CD4-positive, alpha-beta T cell treated with Interleukin-10 for 1 hour (primary cell): ENCODE measurements at regions not wholly inside any gene's neighbourhood (a gene's known extent, or its start where the extent isn't known, plus 50 kb on each side); places are given as distances from the start of the nearest gene placed in this dataset.
"Not testable (repeated sequence)": the region's sequence is repeated elsewhere in the genome, so short reads cannot be mapped to it uniquely, and the experiment has no call there.

Source experiments
- DNase-seq: peaks from one replicate; pipeline ENCODE4 v3.0.0-alpha.2; 2020

DNA sequence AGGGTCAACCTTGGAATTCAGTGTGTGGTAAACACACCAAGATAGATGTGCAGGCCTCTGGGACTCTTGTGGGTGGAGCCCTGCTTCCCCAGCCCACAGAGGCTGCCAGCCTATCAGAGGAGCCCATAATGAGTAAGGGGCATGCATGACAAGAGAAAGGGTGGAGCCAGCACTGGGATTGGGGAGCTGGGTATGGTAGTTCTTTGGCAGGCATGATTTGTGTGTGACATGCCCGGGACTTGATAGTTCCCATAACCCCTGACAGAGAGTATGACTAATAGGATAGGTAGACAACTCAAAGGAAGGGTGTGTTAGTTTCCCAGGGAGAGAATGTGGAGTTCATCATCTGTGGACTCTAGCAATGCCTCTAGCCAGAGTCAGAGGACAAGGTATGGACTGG is 143.0 kb downstream of the EMP1 start:
- DNase-seq = no peak

DNA sequence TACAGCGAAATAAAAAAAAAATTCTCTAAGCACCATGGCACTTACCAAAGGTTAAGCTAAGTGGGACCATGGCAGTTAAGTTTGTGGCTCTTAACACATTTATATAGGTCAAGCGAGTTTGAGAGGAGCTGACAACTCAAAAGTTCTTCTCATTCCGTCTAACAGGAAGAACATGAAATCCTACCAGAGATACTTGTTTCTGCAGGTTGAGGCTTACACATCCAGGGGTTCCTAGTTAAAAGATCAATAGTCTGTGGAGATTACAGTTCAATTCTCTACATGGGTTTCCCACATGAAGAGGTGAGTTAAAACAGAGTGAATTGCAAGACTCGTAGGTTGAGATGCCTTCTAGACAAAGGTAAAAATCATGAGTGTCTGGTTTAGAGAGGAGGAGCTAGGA is 142.6 kb downstream of the EMP1 start:
- DNase-seq = no peak

DNA sequence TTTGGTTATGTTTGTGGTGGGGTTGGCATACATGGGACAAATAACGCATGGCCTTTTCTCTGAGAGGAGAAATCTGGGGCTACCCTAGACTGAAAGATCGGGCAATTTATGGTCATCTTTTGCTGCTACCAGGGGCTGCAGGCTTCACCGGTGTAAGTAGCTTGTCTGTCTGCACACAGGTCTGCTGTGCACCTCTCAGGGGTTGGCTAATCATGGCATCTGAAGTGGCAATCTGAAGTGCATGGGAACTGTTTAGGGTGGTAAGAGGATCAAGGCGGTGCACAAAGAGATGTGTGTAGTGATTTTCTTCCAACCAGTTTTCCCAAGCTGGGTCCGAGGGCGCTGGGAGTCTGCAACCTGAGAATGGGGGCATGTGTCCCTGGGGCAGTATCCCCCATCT is 141.3 kb downstream of the EMP1 start:
- no peak for DNase-seq

DNA sequence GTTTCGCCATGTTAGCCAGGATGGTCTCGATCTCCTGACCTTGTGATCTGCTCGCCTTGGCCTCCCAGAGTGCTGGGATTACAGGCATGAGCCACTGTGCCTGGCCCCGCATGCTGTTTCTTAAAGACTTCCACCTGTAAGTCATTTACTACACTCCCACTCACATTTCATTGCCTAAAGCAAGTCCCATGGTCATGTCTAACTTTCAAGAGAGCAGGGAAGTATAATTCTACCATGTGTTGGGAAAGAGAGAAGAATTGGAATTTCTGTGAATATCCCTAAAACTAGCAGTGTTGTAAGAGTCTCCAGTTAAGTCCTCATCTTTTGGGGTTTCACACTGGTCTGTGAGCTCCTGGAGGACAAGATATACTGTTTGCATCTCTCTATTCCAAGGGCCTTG is 139.7 kb downstream of the EMP1 start:
- no peak for DNase-seq

DNA sequence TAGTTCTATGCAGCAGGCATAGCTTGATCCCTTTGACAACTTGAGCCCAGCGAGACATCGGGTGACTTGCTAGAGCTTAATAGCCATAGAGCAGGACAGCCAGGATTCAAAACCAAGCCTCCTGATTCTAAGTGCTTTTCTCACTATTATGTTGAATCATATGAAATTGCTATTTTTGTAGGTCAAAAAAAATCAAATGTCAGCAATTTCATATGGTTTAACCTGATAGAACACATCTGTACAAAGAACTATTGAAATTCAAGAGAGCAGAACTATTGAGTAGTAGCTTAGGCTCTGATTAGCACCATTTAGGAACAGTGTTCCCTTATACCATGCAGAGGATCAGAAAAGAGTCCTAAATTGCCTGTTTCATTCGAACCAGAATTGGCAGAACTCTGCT is 132.0 kb downstream of the EMP1 start:
- no peak for DNase-seq

DNA sequence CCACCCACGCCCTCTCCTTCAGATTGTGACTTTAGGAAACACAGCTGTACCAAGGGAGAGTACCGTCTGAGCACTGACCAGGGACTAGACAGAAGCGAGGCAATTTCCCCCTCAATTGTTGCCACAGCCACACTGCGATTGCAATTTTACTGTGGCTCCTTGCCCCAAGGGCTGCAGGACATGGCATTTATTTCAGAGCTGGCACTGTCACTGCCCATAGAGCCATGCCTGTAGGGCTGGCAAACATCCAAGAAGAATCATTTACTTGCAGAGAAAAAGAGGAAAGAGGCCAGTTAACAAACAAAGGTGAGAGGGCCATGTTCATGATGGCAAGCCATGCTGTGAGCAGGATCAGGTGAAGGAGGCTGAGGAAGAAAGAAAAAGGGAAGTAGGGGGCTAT is 129.6 kb downstream of the EMP1 start:
- no peak for DNase-seq

DNA sequence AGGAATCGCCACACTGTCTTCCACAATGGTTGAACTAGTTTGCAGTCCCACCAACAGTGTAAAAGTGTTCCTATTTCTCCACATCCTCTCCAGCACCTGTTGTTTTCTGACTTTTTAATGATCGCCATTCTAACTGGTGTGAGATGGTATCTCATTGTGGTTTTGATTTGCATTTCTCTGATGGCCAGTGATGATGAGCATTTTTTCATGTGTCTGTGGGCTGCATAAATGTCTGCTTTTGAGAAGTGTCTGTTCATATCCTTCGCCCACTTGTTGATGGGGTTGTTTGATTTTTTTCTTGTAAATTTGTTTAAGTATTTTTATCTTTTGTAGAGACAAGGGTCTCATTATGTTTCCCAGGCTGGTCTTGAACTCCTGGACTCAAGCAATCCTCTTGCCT is 128.5 kb downstream of the EMP1 start:
- not testable (repeated sequence) for DNase-seq

DNA sequence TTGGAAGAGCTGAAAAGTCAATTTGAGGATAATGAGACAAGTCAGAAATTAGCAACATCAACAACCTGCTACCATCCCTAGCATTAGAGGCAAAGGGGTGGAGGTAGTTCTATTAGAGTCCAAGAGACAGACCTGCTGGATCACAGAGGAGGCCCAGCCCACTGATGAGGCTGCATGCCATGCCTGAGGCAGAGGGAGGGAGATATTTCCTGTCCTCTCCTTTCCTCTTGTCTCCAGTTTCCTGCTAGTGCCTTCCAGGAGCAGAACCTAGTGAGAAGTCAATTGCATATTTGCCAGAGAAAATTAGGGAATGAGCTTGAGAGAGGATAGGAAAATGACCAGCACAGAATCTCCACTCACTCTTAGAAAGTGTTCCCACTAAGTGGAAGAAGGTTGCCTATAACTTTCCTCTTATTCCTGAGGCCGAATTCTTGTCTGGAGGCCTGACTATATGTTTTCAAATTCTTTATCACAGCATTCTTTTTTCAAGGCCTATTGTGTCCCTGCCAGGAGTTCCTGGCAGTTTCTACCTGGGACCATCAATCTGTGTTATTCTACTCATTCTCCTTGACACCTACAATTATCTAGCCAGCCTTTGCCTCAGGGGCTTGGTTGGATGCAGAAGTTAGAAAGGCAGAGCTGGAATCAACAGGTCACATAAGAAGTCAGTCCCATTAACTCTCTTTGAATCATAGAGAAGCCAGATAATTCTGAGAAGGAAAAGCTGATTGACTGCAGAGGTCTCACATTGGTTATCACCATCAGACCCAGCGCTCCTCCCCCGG is 121.9 kb downstream of the EMP1 start:
- DNase-seq = no peak

DNA sequence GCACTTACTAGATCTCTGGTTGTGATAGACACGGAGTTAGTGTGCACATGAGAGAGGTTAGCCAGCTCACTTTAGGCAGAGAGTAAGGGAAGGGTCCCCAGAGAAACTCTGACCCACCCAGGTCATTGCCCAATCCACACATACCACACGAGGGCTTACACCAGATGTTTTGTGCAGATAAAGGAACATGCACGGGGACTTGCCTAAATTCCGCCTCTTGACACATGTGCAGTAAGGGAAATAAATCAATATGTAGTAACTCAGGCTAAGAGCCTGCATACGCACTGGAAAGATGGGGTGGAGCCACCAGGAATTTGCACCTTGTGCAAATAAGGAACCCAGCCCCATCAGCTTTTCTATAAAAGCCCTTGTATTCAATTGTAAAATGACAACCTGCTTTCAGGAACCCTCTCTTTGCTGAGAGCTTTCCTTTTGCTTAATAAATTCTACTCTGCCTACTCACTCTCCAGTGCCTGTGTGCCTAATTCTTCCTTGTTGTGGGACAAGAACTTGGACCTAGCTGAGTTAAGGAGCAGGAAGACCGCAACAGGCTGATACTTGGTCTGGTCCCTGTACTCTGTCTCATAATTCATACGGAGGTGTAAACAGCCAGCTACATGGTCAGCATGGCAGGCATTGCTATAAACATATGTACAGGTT is 120.2 kb downstream of the EMP1 start:
- no peak for DNase-seq

DNA sequence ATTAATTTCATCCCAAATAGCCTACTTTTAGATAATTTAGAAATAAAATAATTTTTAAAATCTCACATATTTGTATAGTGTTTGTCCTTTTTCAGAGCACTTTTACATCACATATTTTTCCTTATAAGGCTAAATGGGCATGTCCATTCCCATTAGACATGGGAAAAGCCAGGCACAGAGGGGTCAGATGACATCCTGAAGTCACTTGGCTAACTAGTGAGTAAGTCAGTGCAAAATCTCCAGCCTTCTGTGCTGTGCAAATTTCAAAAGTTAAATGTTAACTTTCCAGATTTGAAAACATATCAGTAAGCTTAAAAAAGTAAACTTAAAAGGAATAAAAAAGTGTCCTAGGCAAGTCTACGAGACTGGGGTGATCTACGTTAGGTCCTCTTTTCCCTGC is 117.4 kb downstream of the EMP1 start:
- no peak for DNase-seq

DNA sequence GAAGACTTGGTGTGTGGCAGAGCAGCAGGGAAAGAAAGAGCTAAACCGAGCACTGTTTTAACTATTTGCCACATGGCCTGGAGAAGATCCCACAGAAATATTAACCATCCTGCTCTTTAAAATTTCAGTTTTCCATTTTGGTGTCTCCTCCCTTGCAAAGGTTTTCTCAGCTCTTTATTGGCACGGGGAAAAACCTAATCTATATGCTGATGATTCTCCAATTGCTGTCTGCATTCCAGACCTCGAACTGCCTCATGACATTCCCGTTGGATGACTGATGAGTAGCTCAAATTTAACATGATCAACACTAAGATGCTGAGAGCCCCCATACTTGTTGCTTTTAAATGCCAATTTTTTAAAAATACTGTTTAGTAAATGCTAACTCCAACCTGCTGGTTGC is 115.0 kb downstream of the EMP1 start:
- DNase-seq = no peak

DNA sequence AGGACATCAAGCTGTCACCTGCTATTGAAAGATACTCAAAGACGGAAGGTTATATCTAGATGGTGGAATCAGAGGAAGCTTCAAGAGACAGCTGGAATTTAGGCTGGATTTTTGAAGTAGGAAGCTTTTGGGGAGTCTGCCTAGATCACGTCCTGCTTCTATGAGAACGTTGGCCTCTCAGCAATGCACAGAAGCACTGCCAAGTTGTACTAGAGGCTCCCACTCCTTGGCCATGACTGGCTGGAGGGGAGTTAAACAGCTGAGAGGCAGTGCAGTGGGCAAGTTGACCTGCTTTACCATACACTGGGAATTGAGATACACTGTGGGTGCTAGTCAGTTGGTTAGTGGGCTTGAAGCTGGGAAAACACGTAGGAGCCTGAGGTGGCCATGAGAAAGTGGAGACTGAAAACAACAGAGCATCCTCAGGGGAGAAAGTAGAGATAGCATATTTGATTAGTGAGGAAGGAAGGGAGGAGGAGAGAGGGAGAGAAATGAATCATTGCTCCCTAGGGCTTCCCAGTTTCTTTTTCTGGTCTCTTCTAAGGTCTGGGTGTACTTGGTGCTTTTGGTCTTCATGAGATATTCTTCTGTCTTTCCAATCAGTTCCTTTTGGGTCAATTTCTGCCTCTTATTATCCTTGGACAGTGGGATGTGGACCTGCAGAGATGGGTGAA is 110.8 kb downstream of the EMP1 start:
- no peak for DNase-seq

DNA sequence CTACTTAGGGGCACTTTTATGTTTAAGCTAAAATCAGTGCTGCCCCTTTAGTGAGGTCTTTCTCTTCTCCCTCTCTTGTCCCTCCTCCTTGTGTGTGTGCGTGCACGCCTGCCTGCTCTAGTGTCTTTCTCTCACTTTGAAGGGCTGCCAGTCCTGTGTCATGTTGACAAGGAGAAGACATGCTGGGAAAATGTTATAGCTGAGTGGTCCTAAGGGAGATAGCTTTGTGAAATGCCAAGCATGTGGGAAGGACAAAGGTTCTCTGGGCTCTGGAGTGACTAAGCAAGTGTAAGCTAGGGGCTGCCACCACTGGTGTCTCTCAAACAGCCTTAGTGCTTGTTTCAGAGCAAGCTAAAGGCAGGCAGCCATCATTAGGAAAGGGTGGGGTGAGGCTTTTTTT is 108.4 kb downstream of the EMP1 start:
- no peak for DNase-seq

DNA sequence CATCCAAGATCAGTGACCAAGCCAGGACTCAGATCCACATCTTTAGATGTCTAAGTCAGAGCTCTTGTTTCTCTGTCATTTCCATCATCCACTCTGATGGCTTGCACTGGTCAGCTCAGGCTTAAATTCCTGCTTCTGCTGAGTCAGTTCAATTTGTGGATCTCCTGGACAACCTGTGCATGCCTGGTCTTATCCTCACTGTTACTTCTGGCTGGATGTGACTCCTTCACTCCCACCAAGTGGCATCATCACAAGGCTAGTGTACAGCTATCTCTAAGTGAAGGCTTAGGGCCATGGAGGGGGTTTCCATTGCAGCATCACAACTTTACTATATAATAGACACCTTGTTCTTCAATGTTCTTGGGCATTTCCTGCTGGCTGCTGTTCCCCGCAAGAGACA is 102.9 kb downstream of the EMP1 start:
- DNase-seq = no peak

DNA sequence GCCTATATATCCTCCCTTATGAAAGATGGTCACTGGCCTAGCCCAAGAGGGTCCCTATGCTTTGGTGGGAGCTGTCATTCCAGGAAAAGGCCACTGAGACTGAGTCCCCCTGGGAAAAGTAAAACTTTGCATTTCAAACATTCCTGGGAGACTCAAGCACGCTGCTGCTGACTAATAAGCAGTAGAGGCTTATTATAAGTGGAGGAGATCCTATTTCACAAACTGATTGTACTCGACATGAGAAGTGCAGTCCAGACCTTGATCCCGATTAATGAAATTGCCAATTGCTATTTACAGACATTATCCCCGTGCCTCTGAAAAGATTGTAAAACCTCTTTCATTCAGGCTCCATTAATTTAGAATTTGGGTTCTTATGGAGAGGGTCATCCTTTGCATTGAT is 96.6 kb downstream of the EMP1 start:
- DNase-seq = no peak

DNA sequence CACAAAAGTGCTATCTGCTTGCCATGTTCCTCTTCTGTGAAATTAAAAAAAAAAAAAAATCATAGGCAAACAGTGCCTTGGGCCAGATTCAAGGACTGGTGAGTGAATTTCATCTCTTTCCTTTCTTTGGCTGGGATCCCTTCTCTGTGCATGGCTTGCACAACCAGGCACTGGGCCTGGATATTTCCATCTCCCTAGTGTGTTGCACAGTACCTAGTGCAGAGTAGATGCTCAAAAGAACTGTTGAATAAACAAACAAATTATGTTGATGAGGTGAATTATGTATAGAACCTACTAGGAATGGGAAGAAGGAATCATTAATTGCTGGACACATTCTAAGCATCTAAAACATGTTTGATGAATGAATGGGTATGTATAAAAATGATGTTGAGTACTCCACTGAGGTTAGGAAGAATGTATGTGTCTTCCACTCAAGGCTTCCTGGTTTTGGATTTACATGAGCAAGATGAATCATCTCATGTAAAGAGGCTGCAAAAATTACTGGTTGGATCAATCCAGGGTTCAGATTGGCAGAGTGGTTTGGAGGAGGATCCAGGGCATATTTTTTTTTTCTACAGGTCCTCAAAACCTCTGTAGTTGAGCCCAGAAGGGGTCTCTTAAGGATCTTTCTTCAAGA is 93.2 kb downstream of the EMP1 start:
- no peak for DNase-seq

DNA sequence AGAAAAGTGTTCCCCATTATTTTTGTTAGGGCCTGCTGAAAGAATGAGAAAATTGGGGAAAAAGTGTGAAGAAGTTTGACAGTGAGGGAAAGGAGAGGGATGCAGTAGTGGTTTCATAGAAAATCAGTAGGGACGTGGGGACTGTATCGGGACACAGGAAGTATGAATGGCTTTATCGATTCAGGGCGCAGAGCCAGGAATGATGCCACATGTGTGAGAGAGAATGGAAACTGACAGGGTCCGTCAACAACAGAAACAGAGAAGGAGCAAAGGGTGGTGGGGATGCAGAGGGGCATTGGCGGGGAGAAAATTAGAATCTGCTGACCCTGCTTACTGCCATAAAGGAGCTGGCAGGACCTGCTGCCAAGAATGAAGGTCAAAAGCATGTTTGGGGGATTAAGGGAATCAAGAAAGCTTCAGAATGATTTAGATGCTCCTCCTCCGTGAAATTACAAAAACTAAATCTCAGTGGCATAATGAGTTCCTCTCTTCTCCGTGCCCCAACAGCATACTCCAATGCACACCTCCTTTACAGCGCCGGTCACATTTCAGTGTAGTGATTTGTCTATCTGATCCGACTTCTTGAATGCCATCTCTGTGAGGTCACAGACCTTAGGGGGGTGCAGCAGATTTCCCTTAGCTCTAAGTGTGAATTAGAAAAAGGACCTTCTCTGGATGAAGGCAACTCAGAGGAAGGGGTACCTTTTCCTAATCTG is 92.6 kb downstream of the EMP1 start:
- DNase-seq = no peak

DNA sequence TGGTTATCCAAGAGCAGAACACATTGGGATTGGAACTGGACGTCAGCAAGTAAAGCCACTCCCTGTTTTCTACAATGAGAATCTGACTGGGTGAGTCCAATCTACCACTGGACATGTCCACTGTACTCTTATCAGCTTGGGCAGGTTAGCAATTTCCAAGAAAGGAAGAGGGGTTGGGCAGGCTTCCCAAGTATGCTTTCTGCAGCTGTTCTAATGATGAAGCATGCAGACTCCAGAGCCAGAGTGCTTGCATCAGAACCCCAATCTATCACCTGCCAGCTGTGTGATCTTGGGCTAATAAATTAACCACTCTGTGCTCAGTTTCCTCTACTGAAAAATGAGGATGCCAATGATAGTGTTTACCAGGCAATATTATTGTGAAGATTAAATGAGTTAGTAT is 92.0 kb downstream of the EMP1 start:
- no peak for DNase-seq

DNA sequence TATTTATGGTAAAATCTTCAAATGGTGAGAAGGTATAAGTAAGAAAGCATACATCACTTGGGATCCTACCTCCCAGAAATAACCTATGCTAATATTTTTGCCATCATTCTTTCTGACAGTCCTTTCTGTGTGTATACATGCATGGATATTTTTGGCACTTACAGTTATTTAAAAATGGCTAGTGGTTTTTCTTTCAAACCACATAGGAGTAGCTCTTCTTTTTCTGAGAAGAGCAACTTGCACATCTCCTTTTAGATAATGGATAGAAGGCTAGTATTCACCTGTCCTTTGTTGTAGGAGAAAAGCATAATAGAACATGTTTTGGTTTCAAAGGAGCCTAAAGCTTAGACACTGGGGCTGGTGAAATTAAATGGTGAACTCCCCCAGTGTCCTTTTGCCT is 87.3 kb downstream of the EMP1 start:
- DNase-seq = no peak

DNA sequence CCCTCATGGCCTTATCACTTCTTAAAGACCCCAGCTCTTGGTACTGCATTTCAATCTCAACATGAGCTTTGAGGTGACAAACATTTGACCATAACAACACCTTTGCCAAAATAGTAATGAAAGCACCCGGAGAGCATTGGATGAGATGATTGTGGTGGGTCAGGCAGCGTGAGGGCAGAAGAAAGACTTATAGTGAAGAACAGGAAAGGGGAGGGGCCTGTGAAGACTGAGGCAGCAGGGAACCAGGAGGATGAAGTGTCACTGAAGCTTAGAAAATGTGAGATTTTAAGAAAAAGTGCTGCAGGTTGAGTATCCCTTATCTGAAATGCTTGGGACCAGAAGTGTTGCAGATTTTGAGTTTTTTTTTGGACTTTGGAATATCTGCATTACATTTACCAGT is 86.3 kb downstream of the EMP1 start:
- DNase-seq = no peak

DNA sequence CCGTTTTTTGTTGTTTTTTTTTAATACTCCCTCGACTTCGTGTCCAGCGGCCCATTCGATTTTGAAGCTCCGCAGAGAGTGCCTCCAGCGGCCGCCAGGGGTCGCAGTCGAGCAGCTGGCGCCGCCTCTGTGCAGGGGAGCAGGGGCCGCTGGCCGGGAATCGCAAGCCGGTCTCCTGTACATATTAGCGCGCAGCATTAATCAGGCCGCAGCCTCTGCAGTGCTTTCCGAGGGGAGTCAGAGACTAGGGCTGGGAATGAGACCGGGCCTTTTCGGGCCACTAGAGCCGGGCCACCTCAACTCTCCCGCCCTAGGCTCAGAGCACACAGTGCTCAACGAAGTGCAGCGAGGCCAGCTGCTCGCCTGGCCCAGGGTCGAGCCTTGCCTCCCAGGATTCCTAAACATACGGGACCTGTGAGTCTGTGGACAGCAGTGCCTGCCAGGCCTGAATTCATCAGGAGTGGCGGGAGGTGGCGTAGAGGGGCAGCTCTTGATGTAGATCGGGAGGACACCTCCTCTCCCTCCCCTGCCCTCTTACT is 81.8 kb downstream of the EMP1 start:
- DNase-seq = peak; percentile 53

DNA sequence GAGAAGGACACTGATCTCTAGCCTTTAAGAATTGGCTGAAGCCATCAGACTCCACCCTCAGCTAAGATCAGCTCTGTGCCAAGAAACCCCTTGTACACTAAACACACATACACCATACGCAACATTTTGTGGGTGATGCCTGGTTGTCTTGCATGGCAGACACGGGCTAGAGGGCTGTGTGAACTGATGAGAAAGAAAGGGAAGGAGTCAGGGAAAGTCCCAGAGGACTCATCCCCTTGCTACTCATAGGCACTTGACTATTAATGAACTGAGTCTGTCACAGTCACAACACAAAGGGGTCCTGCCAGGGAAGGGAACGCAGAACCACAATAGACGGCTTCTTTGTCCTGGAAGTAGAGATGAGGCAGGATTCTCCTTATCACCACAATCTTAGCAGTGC is 80.8 kb downstream of the EMP1 start:
- DNase-seq = no peak
